GM19324 (cell line): ENCODE measurements at regions not wholly inside any gene's neighbourhood (a gene's known extent, or its start where the extent isn't known, plus 50 kb on each side); places are given as distances from the start of the nearest gene placed in this dataset.
A peak's percentile ranks its signal among the peaks of the same experiment; 100 is the strongest.
"Not testable (repeated sequence)": the region's sequence is repeated elsewhere in the genome, so short reads cannot be mapped to it uniquely, and the experiment has no call there.

Source experiments
- ATAC-seq: cut with Tn5 transposase; IDR thresholded peaks from one replicate; pipeline ENCODE4 v1.9.1; 2021; ENCODE audit warnings: mild to moderate bottlenecking, moderate library complexity; ENCODE audit not compliant: unreplicated experiment, low FRiP score

DNA sequence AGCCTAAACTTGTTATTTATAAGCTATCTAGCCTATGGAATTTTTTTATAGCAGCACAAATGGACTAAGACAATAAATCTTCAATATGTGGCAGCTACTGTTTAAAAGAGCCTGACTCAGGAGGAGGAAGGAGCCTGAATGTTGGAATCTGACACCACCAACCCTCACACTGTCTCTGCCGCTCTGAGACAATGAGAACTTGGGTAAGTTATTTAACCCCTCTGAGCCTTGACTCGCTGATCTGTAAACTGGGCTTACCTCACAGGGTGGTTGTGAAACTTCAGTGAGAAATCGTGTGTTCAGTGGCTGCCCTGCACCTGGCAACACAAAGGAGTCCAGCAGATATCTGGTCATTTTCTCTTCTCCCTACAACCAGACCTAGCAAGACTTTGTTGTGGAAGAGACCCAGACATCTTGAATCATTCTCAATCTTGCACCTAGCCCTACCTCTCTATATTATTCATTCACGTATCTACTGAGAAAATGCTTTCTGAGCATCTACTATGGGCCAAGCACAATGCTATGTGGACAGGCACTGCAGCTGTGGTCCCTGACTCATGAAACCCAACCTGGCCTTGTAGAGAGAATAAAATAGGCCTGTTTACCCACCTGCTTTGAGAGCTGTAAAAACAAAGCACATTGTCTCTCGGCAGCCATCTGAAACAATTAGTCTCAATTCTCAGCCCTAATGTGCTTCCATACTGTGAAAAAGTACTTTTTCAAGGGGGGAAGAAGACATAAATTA is 81.9 kb upstream of the SLC25A36 start:
- ATAC-seq = peak; percentile 61

DNA sequence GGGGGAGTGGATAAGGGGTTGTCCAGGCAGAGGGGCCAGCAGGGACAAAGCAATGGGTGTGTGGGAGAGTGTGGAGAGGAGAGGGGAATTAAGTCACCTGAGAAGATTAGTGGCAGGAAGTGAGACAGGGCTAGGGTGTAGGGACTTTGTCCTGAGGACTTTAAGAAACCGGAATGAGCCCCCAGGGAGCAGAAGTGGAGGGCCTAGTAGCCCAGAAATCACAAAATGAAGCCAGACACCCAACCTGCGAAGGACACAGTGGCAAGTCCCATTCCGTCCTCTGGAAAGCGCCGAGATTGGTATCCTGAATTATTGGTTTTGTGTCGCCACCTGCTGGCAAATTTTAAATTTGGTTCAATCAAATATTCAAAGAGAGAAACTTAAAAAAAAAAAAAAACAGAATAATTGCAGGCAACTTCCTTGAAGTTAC is 78.0 kb upstream of the SLC25A36 start:
- no peak for ATAC-seq

DNA sequence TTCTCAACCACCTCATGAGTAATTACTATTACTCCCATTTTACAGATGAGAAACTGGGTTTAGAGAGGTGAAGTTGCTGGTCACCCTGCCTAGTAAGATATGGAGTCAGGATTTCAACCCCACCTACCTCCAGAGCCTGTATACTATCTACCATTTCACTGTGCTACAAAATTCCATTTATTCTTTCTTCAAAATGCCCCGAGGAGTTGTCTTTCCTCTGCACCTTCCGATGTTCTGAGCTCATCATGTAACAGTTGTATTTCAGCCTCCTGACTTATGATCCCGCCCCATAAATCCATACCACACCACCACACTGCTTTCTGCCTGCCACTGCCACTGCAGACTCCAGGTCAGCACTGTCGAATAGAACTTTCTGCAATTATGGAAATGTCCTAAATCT is 71.3 kb upstream of the SLC25A36 start:
- ATAC-seq = no peak

DNA sequence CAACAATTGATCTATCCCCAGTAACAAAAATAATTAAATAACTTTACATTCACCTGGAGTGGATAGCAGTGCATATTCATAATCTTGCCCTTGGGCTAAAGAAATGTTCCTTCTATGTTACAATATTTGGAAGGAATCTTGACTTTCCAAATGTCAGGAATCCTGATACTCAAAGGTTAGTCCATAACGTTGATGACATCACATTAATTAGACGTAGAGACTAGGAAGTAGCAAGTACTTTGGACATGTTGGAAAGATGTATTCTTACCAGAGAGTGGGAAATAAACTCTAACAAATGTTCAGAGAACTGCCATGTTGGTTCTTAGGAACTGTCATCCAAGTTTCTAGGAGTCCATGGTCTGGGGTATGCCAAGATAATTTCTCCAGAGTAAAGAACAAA is 70.6 kb upstream of the SLC25A36 start:
- ATAC-seq = no peak

DNA sequence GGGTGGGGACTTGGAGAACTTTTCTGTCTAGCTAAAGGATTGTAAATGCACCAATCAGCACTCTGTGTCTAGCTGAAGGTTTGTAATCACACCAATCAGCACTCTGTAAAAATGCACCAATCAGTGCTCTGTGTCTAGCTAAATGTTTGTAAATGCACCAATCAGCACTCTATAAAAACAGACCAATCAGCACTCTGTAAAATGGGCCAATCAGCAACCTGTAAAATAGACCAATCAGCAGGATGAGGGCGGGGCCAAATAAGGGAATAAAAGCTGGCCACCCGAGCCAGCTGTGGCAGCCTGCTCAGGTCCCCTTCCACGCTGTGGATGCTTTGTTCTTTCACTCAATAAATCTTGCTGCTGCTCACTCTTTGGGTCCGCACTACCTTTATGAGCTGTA is 69.5 kb upstream of the SLC25A36 start:
- ATAC-seq = not testable (repeated sequence)

DNA sequence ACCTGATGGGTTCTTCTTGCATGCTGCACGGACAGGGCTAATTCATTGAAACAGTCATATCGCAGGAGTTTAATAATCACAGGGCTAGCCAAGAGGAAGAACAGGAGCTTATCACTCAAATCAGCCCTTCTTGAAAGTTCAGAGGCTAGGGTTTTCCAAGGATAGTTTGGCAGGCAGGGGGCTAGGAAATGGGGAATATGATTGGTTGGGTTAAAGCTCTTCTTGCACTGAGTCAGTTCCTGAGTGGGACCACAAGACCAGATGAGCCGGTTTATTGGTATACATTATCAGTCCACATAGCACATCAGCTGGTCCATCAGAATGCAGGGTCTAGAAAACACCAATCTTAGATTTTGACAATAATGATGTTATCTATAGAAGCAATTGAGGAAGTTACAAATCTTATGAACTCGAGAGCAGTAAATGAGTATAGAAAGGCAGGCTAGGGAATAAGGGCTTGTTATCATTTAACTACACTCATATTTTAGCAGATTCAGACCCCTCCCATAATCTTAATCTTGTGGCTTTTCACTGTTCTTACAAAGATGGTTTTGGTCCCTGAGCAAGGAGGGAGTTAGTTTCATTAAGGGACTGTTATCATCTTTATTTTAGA is 58.1 kb upstream of the SLC25A36 start:
- no peak for ATAC-seq

DNA sequence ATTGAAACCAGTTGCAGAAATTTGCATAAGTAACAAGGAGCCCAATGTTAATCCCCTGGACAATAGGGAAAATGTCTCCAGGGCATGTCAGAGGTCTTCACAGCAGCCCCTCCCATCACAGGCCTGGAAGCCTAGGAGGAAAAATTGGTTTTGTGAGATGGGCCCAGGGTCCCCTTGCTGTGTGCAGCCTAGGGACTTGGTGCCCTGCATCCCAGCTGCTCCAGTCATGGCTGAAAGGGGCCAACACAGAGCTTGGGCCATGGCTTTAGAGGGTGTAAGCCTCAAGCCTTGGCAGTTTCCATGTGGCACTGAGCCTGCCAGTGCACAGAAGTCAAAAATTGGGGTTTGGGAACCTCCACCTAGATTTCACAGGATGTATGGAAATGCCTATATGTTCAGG is 55.9 kb upstream of the SLC25A36 start:
- ATAC-seq = not testable (repeated sequence)
